Suppressor macrophage treated with lipopolysaccharide for 1 hour (primary cell): ENCODE measurements at regions not wholly inside any gene's neighbourhood (a gene's known extent, or its start where the extent isn't known, plus 50 kb on each side); places are given as distances from the start of the nearest gene placed in this dataset.
"Not testable (repeated sequence)": the region's sequence is repeated elsewhere in the genome, so short reads cannot be mapped to it uniquely, and the experiment has no call there.

ENCODE experiments used
- DNase-seq, 3 donors: peaks; one replicate each; pipeline ENCODE4 v3.0.0-alpha.2; 2020 to 2022

- DNase-seq = peak; percentile 50 to 80 (median 76)
These were observed 178.3 kb downstream of the CYB561 start for GRCh38 chr17:63267846-63268245.

GRCh38 chr17:63268827-63269226 lies 177.3 kb downstream of the CYB561 start:
- DNase-seq = no peak

- peak; percentile 41 to 57 (median 47) for DNase-seq
These were observed 175.5 kb downstream of the CYB561 start for GRCh38 chr17:63270610-63271009.

- no peak for DNase-seq
These were observed 172.0 kb downstream of the CYB561 start for GRCh38 chr17:63274146-63274545.

- peak; percentile 85 to 97 (median 96) for DNase-seq
These were observed 170.7 kb downstream of the CYB561 start for GRCh38 chr17:63275318-63275970.

GRCh38 chr17:63275971-63276745 lies 169.9 kb downstream of the CYB561 start:
- peak in 2 of 3 donors; percentile 78 to 83 for DNase-seq

- peak in 1 of 3 donors; percentile 19 for DNase-seq
These were observed 169.3 kb downstream of the CYB561 start for GRCh38 chr17:63276821-63277220.

- no peak for DNase-seq
These were observed 168.5 kb downstream of the CYB561 start for GRCh38 chr17:63277629-63278028.

- peak; percentile 61 to 81 (median 71) for DNase-seq
These were observed 167.2 kb downstream of the CYB561 start for GRCh38 chr17:63278728-63279442.

- peak; percentile 76 to 96 (median 95) for DNase-seq
These were observed 166.4 kb downstream of the CYB561 start for GRCh38 chr17:63279498-63280230.

- DNase-seq = peak in 2 of 3 donors; percentile 41 to 46
These were observed 163.7 kb downstream of the CYB561 start for GRCh38 chr17:63282455-63282854.

- DNase-seq = no peak
These were observed 160.6 kb downstream of the CYB561 start for GRCh38 chr17:63285551-63285950.

GRCh38 chr17:63286254-63286653 lies 159.9 kb downstream of the CYB561 start:
- peak in 1 of 3 donors; percentile 16 for DNase-seq

GRCh38 chr17:63287006-63287405 lies 159.1 kb downstream of the CYB561 start:
- DNase-seq = not testable (repeated sequence)

GRCh38 chr17:63289931-63290330 lies 156.2 kb downstream of the CYB561 start:
- peak in 1 of 3 donors; percentile 12 for DNase-seq

GRCh38 chr17:63290351-63290750 lies 155.8 kb downstream of the CYB561 start:
- DNase-seq = peak; percentile 39 to 45 (median 40)

GRCh38 chr17:63290784-63291183 lies 155.3 kb downstream of the CYB561 start:
- no peak for DNase-seq

- no peak for DNase-seq
These were observed 154.8 kb downstream of the CYB561 start for GRCh38 chr17:63291258-63291657.

GRCh38 chr17:63292421-63292820 lies 153.7 kb downstream of the CYB561 start:
- DNase-seq = no peak

- peak; percentile 73 to 87 (median 83) for DNase-seq
These were observed 152.6 kb downstream of the CYB561 start for GRCh38 chr17:63293323-63294075.

GRCh38 chr17:63294776-63295175 lies 151.3 kb downstream of the CYB561 start:
- no peak for DNase-seq

- DNase-seq = no peak
These were observed 150.8 kb downstream of the CYB561 start for GRCh38 chr17:63295288-63295687.
